MM.1S (cell line): ENCODE measurements at regions not wholly inside any gene's neighbourhood (a gene's known extent, or its start where the extent isn't known, plus 50 kb on each side); places are given as distances from the start of the nearest gene placed in this dataset.

Experiments used
- DNase-seq: peaks from one replicate; pipeline ENCODE4 v3.0.0-alpha.2; 2015
- H2AFZ ChIP-seq: fragments of 300-600 bp; sonication (generic); 2 replicates; pipeline ENCODE4 v1.6.0; 2016; ENCODE audit warnings: antibody characterized with exemption, low read length
- H3F3A ChIP-seq: fragments of 300-600 bp; sonication (generic); 2 replicates; pipeline ENCODE4 v1.6.1; 2016; ENCODE audit warnings: mild to moderate bottlenecking, antibody characterized with exemption, low read length, moderate library complexity, mixed read lengths; ENCODE audit not compliant: insufficient read depth
- H3K27ac ChIP-seq: fragments of 300-600 bp; sonication (generic); 2 replicates; pipeline ENCODE4 v1.5.1; 2016; ENCODE audit warnings: mild to moderate bottlenecking, low read length
- H3K27me3 ChIP-seq: fragments of 300-600 bp; sonication (generic); replicated peaks from 2 replicates; pipeline ENCODE4 v1.6.0; 2016; ENCODE audit warnings: low read length; ENCODE audit not compliant: insufficient read depth
- H3K36me3 ChIP-seq: fragments of 300-600 bp; sonication (generic); replicated peaks from 2 replicates; pipeline ENCODE4 v1.6.1; 2016; ENCODE audit warnings: mild to moderate bottlenecking, low read length, mixed read lengths; ENCODE audit not compliant: insufficient read depth
- H3K4me1 ChIP-seq: fragments of 300-600 bp; sonication (generic); 2 replicates; pipeline ENCODE4 v1.6.1; 2016; ENCODE audit warnings: low read length, mixed read lengths
- H3K4me2 ChIP-seq: fragments of 300-600 bp; sonication (generic); 2 replicates; pipeline ENCODE4 v1.6.0; 2016; ENCODE audit warnings: low read depth, low read length
- H3K4me3 ChIP-seq: fragments of 300-600 bp; sonication (generic); 2 replicates; pipeline ENCODE4 v1.5.1; 2016; ENCODE audit warnings: low read length, mixed read lengths
- H3K79me2 ChIP-seq: fragments of 300-600 bp; sonication (generic); 2 replicates; pipeline ENCODE4 v1.6.1; 2016; ENCODE audit warnings: mixed run types, low read length, mixed read lengths
- H3K9ac ChIP-seq: fragments of 300-600 bp; sonication (generic); 2 replicates; pipeline ENCODE4 v1.6.1; 2016; ENCODE audit warnings: low read length, mixed read lengths
- H3K9me2 ChIP-seq: fragments of 300-600 bp; sonication (generic); replicated peaks from 2 replicates; pipeline ENCODE4 v1.6.1; 2016; ENCODE audit warnings: mild to moderate bottlenecking, low read length, mixed read lengths; ENCODE audit not compliant: insufficient read depth
- H3K9me3 ChIP-seq: fragments of 300-600 bp; sonication (generic); replicated peaks from 2 replicates; pipeline ENCODE4 v1.6.1; 2016; ENCODE audit warnings: mild to moderate bottlenecking, low read length, mixed read lengths; ENCODE audit not compliant: insufficient read depth
- H4K20me1 ChIP-seq: fragments of 300-600 bp; sonication (generic); 2 replicates; pipeline ENCODE4 v1.6.1; 2016; ENCODE audit warnings: mild to moderate bottlenecking, low read length, moderate library complexity, mixed read lengths; ENCODE audit not compliant: insufficient read depth
- CTCF ChIP-seq: fragments of 300-600 bp; sonication (generic); IDR thresholded peaks from 2 replicates; pipeline ENCODE4 v1.5.1; 2016; ENCODE audit warnings: antibody characterized with exemption, low read length, mixed read lengths
- EZH2 ChIP-seq: fragments of 300-600 bp; sonication (generic); optimal IDR thresholded peaks from 2 replicates; pipeline ENCODE3; 2017; ENCODE audit warnings: low read depth, mild to moderate bottlenecking, antibody characterized with exemption, low read length, mixed read lengths
- EZH2phosphoT487 ChIP-seq: fragments of 300-600 bp; sonication (generic); IDR thresholded peaks from 2 replicates; pipeline ENCODE4 v1.6.1; 2018; ENCODE audit warnings: antibody characterized with exemption, low read length

- Histone ChIP-seq H3K36me3 (no peaks in the 10 kb centered on the region), H3K9ac (no peak overlapping the region), H3K4me2 (no peak overlapping the region), H3K9me2 (no peaks in the 10 kb centered on the region), H3K4me1 (no peaks in the 10 kb centered on the region), H3K27me3 (no peaks in the 10 kb centered on the region), H3K79me2 (no peaks in the 10 kb centered on the region), H3K4me3 (no peak overlapping the region), H3K27ac (no peak overlapping the region), H3F3A (no peaks in the 10 kb centered on the region), H3K9me3 (no peaks in the 10 kb centered on the region), H4K20me1 (no peaks in the 10 kb centered on the region), H2AFZ (no peak overlapping the region)
- TF ChIP-seq CTCF: no peak
- TF ChIP-seq EZH2phosphoT487: no peak
- no peak for TF ChIP-seq EZH2
- DNase-seq: no peak
Observed at GRCh38 chr3:135567223-135567622, 398.3 kb upstream of the PPP2R3A start.

GRCh38 chr3:135576751-135577150 is 388.8 kb upstream of the PPP2R3A start:
- Histone ChIP-seq H3K4me2 (no peak overlapping the region), H3K4me1 (no peaks in the 10 kb centered on the region), H3K27ac (no peak overlapping the region), H3K9me3 (no peaks in the 10 kb centered on the region), H3K36me3 (no peaks in the 10 kb centered on the region), H3K79me2 (no peaks in the 10 kb centered on the region), H3K4me3 (no peak overlapping the region), H3K27me3 (no peaks in the 10 kb centered on the region), H3F3A (no peaks in the 10 kb centered on the region), H2AFZ (no peak overlapping the region), H3K9ac (no peak overlapping the region), H3K9me2 (no peaks in the 10 kb centered on the region; the same call in 1 of the 2 replicates), H4K20me1 (no peaks in the 10 kb centered on the region)
- DNase-seq: no peak
- no peak for TF ChIP-seq CTCF
- no peak for TF ChIP-seq EZH2
- no peak for TF ChIP-seq EZH2phosphoT487

- Histone ChIP-seq H3K27ac (no peak overlapping the region), H4K20me1 (no peaks in the 10 kb centered on the region), H3K27me3 (no peaks in the 10 kb centered on the region), H3K9ac (no peak overlapping the region), H3K9me2 (no peaks in the 10 kb centered on the region), H3K4me2 (no peak overlapping the region), H3K79me2 (no peaks in the 10 kb centered on the region), H3K9me3 (no peaks in the 10 kb centered on the region), H2AFZ (no peak overlapping the region), H3K36me3 (no peaks in the 10 kb centered on the region), H3K4me3 (no peak overlapping the region), H3F3A (no peaks in the 10 kb centered on the region), H3K4me1 (no peaks in the 10 kb centered on the region)
- TF ChIP-seq EZH2: no peak
- TF ChIP-seq CTCF: no peak
- DNase-seq: no peak
Observed at GRCh38 chr3:135581806-135582205, 383.7 kb upstream of the PPP2R3A start.

GRCh38 chr3:135582800-135583199 is 382.7 kb upstream of the PPP2R3A start:
- H3K27ac ChIP-seq: no peak overlapping the region
- H3F3A ChIP-seq: no peaks in the 10 kb centered on the region
- H3K27me3 ChIP-seq: no peaks in the 10 kb centered on the region
- TF ChIP-seq EZH2phosphoT487 (no peak), EZH2 (no peak), CTCF (no peak)
- no peaks in the 10 kb centered on the region for H4K20me1 ChIP-seq
- no peak for DNase-seq
- no peak overlapping the region for H3K4me3 ChIP-seq
- no peaks in the 10 kb centered on the region for H3K79me2 ChIP-seq
- H3K4me2 ChIP-seq: no peak overlapping the region
- no peaks in the 10 kb centered on the region for H3K9me3 ChIP-seq
- H3K4me1 ChIP-seq: no peaks in the 10 kb centered on the region
- H2AFZ ChIP-seq: no peak overlapping the region
- H3K9me2 ChIP-seq: no peaks in the 10 kb centered on the region
- H3K36me3 ChIP-seq: no peaks in the 10 kb centered on the region
- H3K9ac ChIP-seq: no peak overlapping the region
